ENCODE measurements at regions not wholly inside any gene's neighbourhood (a gene's known extent, or its start where the extent isn't known, plus 50 kb on each side); places are given as distances from the start of the nearest gene placed in this dataset.

GRCh38 chr11:24093375-24093774 lies 403.5 kb upstream of the LUZP2 start:
- TF ChIP-seq POLR2A (IDR thresholded peaks at IDR 0.05) = no peak
- TF ChIP-seq CTCF (IDR thresholded peaks at IDR 0.05) = no peak
- TF ChIP-seq POLR2AphosphoS5 (IDR thresholded peaks at IDR 0.05) = no peak
- TF ChIP-seq EP300 (IDR thresholded peaks at IDR 0.05) = no peak

Data from stomach (tissue), 4 donors.